Neural cell (in vitro differentiated cells): ENCODE measurements at regions not wholly inside any gene's neighbourhood (a gene's known extent, or its start where the extent isn't known, plus 50 kb on each side); places are given as distances from the start of the nearest gene placed in this dataset.

Experiments
- H2AFZ ChIP-seq: fragments of 200-600, 300-800 bp; sonication (generic), shearing (Covaris generic); 2 replicates; pipeline ENCODE4 v1.6.0; 2014; ENCODE audit warnings: low read depth, mild to moderate bottlenecking, antibody characterized with exemption, low read length, moderate library complexity
- H3F3A ChIP-seq: fragments of 200-600 bp; shearing (Covaris generic); 2 replicates; pipeline ENCODE4 v1.6.1; 2016; ENCODE audit warnings: mild to moderate bottlenecking, moderate library complexity, mixed read lengths, antibody characterized with exemption, low read length; ENCODE audit not compliant: insufficient read depth, poor library complexity, severe bottlenecking
- H3K27ac ChIP-seq: fragments of 200-600, 300-800 bp; sonication (generic), shearing (Covaris generic); 2 replicates; pipeline ENCODE4 v1.5.1; 2014; ENCODE audit warnings: mild to moderate bottlenecking, low read length, moderate library complexity
- H3K27me3 ChIP-seq: fragments of 300-800, 200-600 bp; sonication (generic), shearing (Covaris generic); 2 replicates; pipeline ENCODE4 v1.6.0; 2014; ENCODE audit warnings: mild to moderate bottlenecking, low read depth, low read length, moderate library complexity; ENCODE audit not compliant: insufficient read depth
- H3K36me3 ChIP-seq: fragments of 300-800, 200-600 bp; sonication (generic), shearing (Covaris generic); 2 replicates; pipeline ENCODE4 v1.5.1; 2014; ENCODE audit warnings: mild to moderate bottlenecking, antibody characterized with exemption, low read length, moderate library complexity; ENCODE audit not compliant: insufficient read depth
- H3K4me2 ChIP-seq: fragments of 300-800, 200-600 bp; sonication (generic), shearing (Covaris generic); 2 replicates; pipeline ENCODE4 v1.6.0; 2014; ENCODE audit warnings: mild to moderate bottlenecking, low read length
- H3K4me3 ChIP-seq: fragments of 300-800, 200-600 bp; sonication (generic), shearing (Covaris generic); 2 replicates; pipeline ENCODE4 v1.5.1; 2014; ENCODE audit warnings: mild to moderate bottlenecking, low read length, moderate library complexity
- H3K79me2 ChIP-seq: fragments of 200-600 bp; shearing (Covaris generic); replicated peaks from 2 replicates; pipeline ENCODE4 v1.6.0; 2014; ENCODE audit warnings: mild to moderate bottlenecking, low read length, moderate library complexity; ENCODE audit not compliant: insufficient read depth
- H3K9ac ChIP-seq: fragments of 300-800, 200-600 bp; sonication (generic), shearing (Covaris generic); 2 replicates; pipeline ENCODE4 v1.6.1; 2016; ENCODE audit warnings: mild to moderate bottlenecking, low read length, mixed read lengths
- H3K9me2 ChIP-seq: fragments of 200-600 bp; shearing (Covaris generic); 2 replicates; pipeline ENCODE4 v1.6.1; 2016; ENCODE audit warnings: mild to moderate bottlenecking, low read length, mixed read lengths; ENCODE audit not compliant: insufficient read depth
- H3K9me3 ChIP-seq: fragments of 200-600, 300-800 bp; sonication (generic), shearing (Covaris generic); 2 replicates; pipeline ENCODE4 v1.6.1; 2016; ENCODE audit warnings: mild to moderate bottlenecking, mixed run types, low read length, moderate library complexity, mixed read lengths
- H4K20me1 ChIP-seq: fragments of 200-600 bp; shearing (Covaris generic); 2 replicates; pipeline ENCODE4 v1.6.1; 2016; ENCODE audit warnings: mild to moderate bottlenecking, mixed run types; ENCODE audit not compliant: insufficient read depth
- CTCF ChIP-seq: fragments of 450-650 bp; IDR thresholded peaks from 2 replicates; pipeline ENCODE4 v1.5.1; 2014; ENCODE audit warnings: antibody characterized with exemption, mild to moderate bottlenecking, moderate library complexity; ENCODE audit not compliant: poor library complexity, severe bottlenecking
- EP300 ChIP-seq: fragments of 450-650 bp; conservative IDR thresholded peaks from 2 replicates; pipeline ENCODE4 v1.6.1; 2014; ENCODE audit warnings: antibody characterized with exemption, mild to moderate bottlenecking, moderate library complexity; ENCODE audit not compliant: poor library complexity, severe bottlenecking
- EZH2 ChIP-seq: fragments of 200-600, 300-800 bp; shearing (Covaris generic), sonication (generic); IDR thresholded peaks from 2 replicates; pipeline ENCODE4 v1.6.1; 2014; ENCODE audit warnings: antibody characterized with exemption, low read length, borderline replicate concordance, mild to moderate bottlenecking; ENCODE audit not compliant: insufficient read depth, poor library complexity, severe bottlenecking
- MXI1 ChIP-seq: fragments of 450-650 bp; conservative IDR thresholded peaks from 2 replicates; pipeline ENCODE4 v1.6.1; 2014; ENCODE audit warnings: antibody characterized with exemption, mild to moderate bottlenecking; ENCODE audit not compliant: poor library complexity, severe bottlenecking
- POLR2AphosphoS5 ChIP-seq: IDR thresholded peaks from 2 replicates; pipeline ENCODE4 v1.6.1; 2012
- RAD21 ChIP-seq: fragments of 450-650 bp; conservative IDR thresholded peaks from 2 replicates; pipeline ENCODE4 v1.6.1; 2014; ENCODE audit warnings: antibody characterized with exemption, mild to moderate bottlenecking, moderate library complexity
- REST ChIP-seq: IDR thresholded peaks from 2 replicates; pipeline ENCODE4 v1.6.1; 2012; ENCODE audit warnings: borderline replicate concordance
- SMC3 ChIP-seq: fragments of 450-650 bp; conservative IDR thresholded peaks from 2 replicates; pipeline ENCODE4 v1.6.1; 2014; ENCODE audit warnings: antibody characterized with exemption, mild to moderate bottlenecking, moderate library complexity; ENCODE audit not compliant: poor library complexity
- TAF1 ChIP-seq: IDR thresholded peaks from 2 replicates; pipeline ENCODE4 v1.6.1; 2012; ENCODE audit warnings: low read depth

GRCh38 chr20:53857723-53858236 lies 212.6 kb downstream of the BCAS1 start:
- TF ChIP-seq REST (no peak), RAD21 (no peak), MXI1 (no peak), CTCF (no peak), EP300 (no peak), POLR2AphosphoS5 (no peak), SMC3 (no peak), TAF1 (no peak), EZH2 (no peak)
- Histone ChIP-seq H3F3A (no peaks in the 10 kb centered on the region), H3K4me3 (no peak overlapping the region), H3K9me3 (no peaks in the 10 kb centered on the region), H3K27ac (no peak overlapping the region), H3K9ac (no peak overlapping the region), H3K36me3 (no peaks in the 10 kb centered on the region), H3K79me2 (no peaks in the 10 kb centered on the region), H3K9me2 (no peaks in the 10 kb centered on the region), H4K20me1 (no peaks in the 10 kb centered on the region), H3K27me3 (no peaks in the 10 kb centered on the region), H3K4me2 (no peak overlapping the region), H2AFZ (no peak overlapping the region)

- Histone ChIP-seq H3K4me3 (no peak overlapping the region), H3K9me2 (no peaks in the 10 kb centered on the region), H3K4me2 (no peak overlapping the region), H3F3A (no peaks in the 10 kb centered on the region), H3K27ac (no peak overlapping the region), H2AFZ (no peak overlapping the region), H3K36me3 (no peaks in the 10 kb centered on the region), H3K27me3 (no peaks in the 10 kb centered on the region), H4K20me1 (no peaks in the 10 kb centered on the region), H3K79me2 (no peaks in the 10 kb centered on the region), H3K9me3 (no peaks in the 10 kb centered on the region), H3K9ac (no peak overlapping the region)
- TF ChIP-seq EZH2: no peak
- TF ChIP-seq EP300: no peak
- TF ChIP-seq REST: no peak
- TF ChIP-seq MXI1: no peak
- TF ChIP-seq TAF1: no peak
- no peak for TF ChIP-seq POLR2AphosphoS5
- TF ChIP-seq SMC3: no peak
- TF ChIP-seq CTCF: no peak
- TF ChIP-seq RAD21: no peak
These were observed 213.8 kb downstream of the BCAS1 start for GRCh38 chr20:53856300-53857295.
